ENCODE measurements at regions not wholly inside any gene's neighbourhood (a gene's known extent, or its start where the extent isn't known, plus 50 kb on each side); places are given as distances from the start of the nearest gene placed in this dataset.

GRCh38 chr12:59007620-59008019, 87.3 kb upstream of the LRIG3 start:
- Histone ChIP-seq H3K27ac (ENCODE audit: insufficient read depth, low read length) (no peak overlapping the region), H3K4me3 (ENCODE audit: insufficient read depth, low read depth, low read length) (no peak overlapping the region), H4K20me1 (ENCODE audit: insufficient read depth, low read length) (no peaks in the 10 kb centered on the region), H3K4me1 (ENCODE audit: control insufficient read depth, insufficient read depth, low read length) (peaks cover 2% of the 10 kb centered on the region; the same call in 1 of the 2 replicates), H3K23ac (ENCODE audit: low read depth, low read length) (no peak overlapping the region), H3K4ac (ENCODE audit: low read depth, low read length) (no peak overlapping the region), H3K27me3 (ENCODE audit: control insufficient read depth, insufficient read depth, low read length) (no peaks in the 10 kb centered on the region), H3K4me2 (ENCODE audit: low read depth, low read length) (no peak overlapping the region), H3K9ac (ENCODE audit: low read depth, low read length) (no peak overlapping the region), H3K36me3 (ENCODE audit: control insufficient read depth, insufficient read depth, low read length) (no peaks in the 10 kb centered on the region), H3K9me3 (ENCODE audit: control insufficient read depth, insufficient read depth, low read length) (no peaks in the 10 kb centered on the region), H3K9me1 (ENCODE audit: insufficient read depth, low read length) (no peaks in the 10 kb centered on the region; the same call in 1 of the 2 replicates), H4K5ac (ENCODE audit: low read depth, low read length) (no peak overlapping the region), H2BK20ac (ENCODE audit: low read depth, low read length) (no peak overlapping the region), H3K79me1 (ENCODE audit: low read depth in 1 of 2, low read length in 2 of 2) (no peaks in the 10 kb centered on the region), H4K91ac (ENCODE audit: insufficient read depth, low read depth, low read length) (no peak overlapping the region), H2BK5ac (ENCODE audit: low read depth, low read length, poor library complexity, severe bottlenecking) (no peak overlapping the region), H2AFZ (replicated peaks; ENCODE audit: low read length, poor library complexity) (peak overlapping the region; percentile 4), H3K14ac (replicated peaks; ENCODE audit: low read depth, low read length) (no peak overlapping the region), H3K56ac (ENCODE audit: extremely low read depth, insufficient read depth, low read length) (no peak overlapping the region), H2AK5ac (ENCODE audit: low read depth, low read length) (no peak overlapping the region), H3K18ac (ENCODE audit: low read depth, low read length) (no peak overlapping the region), H2BK15ac (ENCODE audit: low read depth, low read length) (no peak overlapping the region), H4K8ac (ENCODE audit: low read depth in 2 of 2, low read length in 2 of 2) (no peak overlapping the region), H2BK120ac (ENCODE audit: low read depth, low read length) (no peak overlapping the region), H2AK9ac (replicated peaks; ENCODE audit: low read depth, low read length, poor library complexity) (no peak overlapping the region)
- no TSS peak for BruUV-seq (replicated peaks)
- in situ Hi-C loops (cut with MboI; ENCODE audit: low sequenced_read_pairs): no loop called here
- intact Hi-C loops (cut with micrococcal nuclease): no loop called here
- ATAC-seq (ENCODE audit: low read depth): no peak
- dilution Hi-C loops (cut with HindIII; ENCODE audit: low sequenced_read_pairs, unreplicated experiment): no loop called here
- TF ChIP-seq MAZ (IDR thresholded peaks at IDR 0.05; ENCODE audit: borderline replicate concordance, low read depth, low read length) (no peak), FOS (IDR thresholded peaks at IDR 0.05; ENCODE audit: low read depth, low read length) (no peak), SMC3 (IDR thresholded peaks at IDR 0.05; ENCODE audit: low read depth, low read length) (no peak), POLR2A (IDR thresholded peaks at IDR 0.05; ENCODE audit: low read depth, low read length) (no peak), USF2 (IDR thresholded peaks at IDR 0.05; ENCODE audit: low read depth, low read length) (no peak), NFE2L2 (IDR thresholded peaks at IDR 0.05; ENCODE audit: low read depth, low read length) (no peak), CHD1 (IDR thresholded peaks at IDR 0.05; ENCODE audit: low read depth, low read length) (no peak), MAFK (IDR thresholded peaks at IDR 0.05; ENCODE audit: low read depth, low read length) (no peak), RCOR1 (IDR thresholded peaks at IDR 0.05; ENCODE audit: insufficient replicate concordance, low read length) (no peak), MXI1 (IDR thresholded peaks at IDR 0.05; ENCODE audit: borderline replicate concordance, low read depth, low read length) (no peak), BHLHE40 (IDR thresholded peaks at IDR 0.05; ENCODE audit: low read depth, low read length) (no peak), RFX5 (IDR thresholded peaks at IDR 0.05; ENCODE audit: low read depth, low read length) (no peak)
- ChIA-PET CTCF (no interaction called here), POLR2A (ENCODE audit: unreplicated experiment) (no interaction called here)
- peak; percentile 48 for DNase-seq
- WGBS, 2 experiments (ENCODE audit: extremely low coverage in 2 of 2, insufficient read length in 1 of 2): no CpG with 5 or more reads among the region's 3 CpGs

All from IMR-90 (cell line).